ENCODE measurements at regions not wholly inside any gene's neighbourhood (a gene's known extent, or its start where the extent isn't known, plus 50 kb on each side); places are given as distances from the start of the nearest gene placed in this dataset.

GRCh38 chr3:18812316-18812715, 336.0 kb upstream of the KCNH8 start:
- no CpG with 5 or more reads among the region's 3 CpGs for WGBS, 2 experiments (ENCODE audit: extremely low coverage in 2 of 2, insufficient read length in 1 of 2)
- no peak overlapping the region for H3K9ac ChIP-seq (ENCODE audit: low read depth, low read length)
- dilution Hi-C loops (cut with HindIII; ENCODE audit: low sequenced_read_pairs, unreplicated experiment) = no loop called here
- no TSS peak for BruUV-seq (replicated peaks)
- H2BK20ac ChIP-seq (ENCODE audit: low read depth, low read length) = no peak overlapping the region
- H3K56ac ChIP-seq (ENCODE audit: extremely low read depth, insufficient read depth, low read length) = no peak overlapping the region
- H4K8ac ChIP-seq (ENCODE audit: low read depth in 2 of 2, low read length in 2 of 2) = no peak overlapping the region
- H3K4ac ChIP-seq (ENCODE audit: low read depth, low read length) = no peak overlapping the region
- ChIA-PET CTCF (no interaction called here), POLR2A (ENCODE audit: unreplicated experiment) (no interaction called here)
- no peak for DNase-seq
- H3K23ac ChIP-seq (ENCODE audit: low read depth, low read length) = no peak overlapping the region
- no peaks in the 10 kb centered on the region for H3K36me3 ChIP-seq (ENCODE audit: control insufficient read depth, insufficient read depth, low read length)
- no peak overlapping the region for H2BK15ac ChIP-seq (ENCODE audit: low read depth, low read length)
- H2BK5ac ChIP-seq (ENCODE audit: low read depth, low read length, poor library complexity, severe bottlenecking) = no peak overlapping the region
- H3K18ac ChIP-seq (ENCODE audit: low read depth, low read length) = no peak overlapping the region
- no peak for TF ChIP-seq MXI1 (IDR thresholded peaks at IDR 0.05; ENCODE audit: borderline replicate concordance, low read depth, low read length)
- TF ChIP-seq POLR2A (IDR thresholded peaks at IDR 0.05; ENCODE audit: low read depth, low read length) = no peak
- no peak for TF ChIP-seq USF2 (IDR thresholded peaks at IDR 0.05; ENCODE audit: low read depth, low read length)
- TF ChIP-seq CEBPB (IDR thresholded peaks at IDR 0.05; ENCODE audit: low read depth, low read length) = no peak
- no peak for TF ChIP-seq FOS (IDR thresholded peaks at IDR 0.05; ENCODE audit: low read depth, low read length)
- TF ChIP-seq MAZ (IDR thresholded peaks at IDR 0.05; ENCODE audit: borderline replicate concordance, low read depth, low read length) = no peak
- TF ChIP-seq RFX5 (IDR thresholded peaks at IDR 0.05; ENCODE audit: low read depth, low read length) = no peak
- no peak overlapping the region for H4K5ac ChIP-seq (ENCODE audit: low read depth, low read length)
- H3K9me1 ChIP-seq (ENCODE audit: insufficient read depth, low read length) = no peaks in the 10 kb centered on the region
- H3K27me3 ChIP-seq (ENCODE audit: control insufficient read depth, insufficient read depth, low read length) = no peaks in the 10 kb centered on the region
- peaks cover 7% of the 10 kb centered on the region for H3K9me3 ChIP-seq (ENCODE audit: control insufficient read depth, insufficient read depth, low read length)
- no peak overlapping the region for H3K14ac ChIP-seq (replicated peaks; ENCODE audit: low read depth, low read length)
- no peak overlapping the region for H3K27ac ChIP-seq (ENCODE audit: insufficient read depth, low read length)
- in situ Hi-C loops (cut with MboI; ENCODE audit: low sequenced_read_pairs) = no loop called here
- no peak overlapping the region for H2AFZ ChIP-seq (replicated peaks; ENCODE audit: low read length, poor library complexity)
- H4K91ac ChIP-seq (ENCODE audit: insufficient read depth, low read depth, low read length) = no peak overlapping the region
- intact Hi-C loops (cut with micrococcal nuclease) = no loop called here
- H3K79me1 ChIP-seq (ENCODE audit: low read depth in 1 of 2, low read length in 2 of 2) = no peaks in the 10 kb centered on the region
- no peak for ATAC-seq (ENCODE audit: low read depth)
- H3K4me3 ChIP-seq (ENCODE audit: insufficient read depth, low read depth, low read length) = no peak overlapping the region
- no peak overlapping the region for H2BK120ac ChIP-seq (ENCODE audit: low read depth, low read length)
- H2AK5ac ChIP-seq (ENCODE audit: low read depth, low read length) = no peak overlapping the region
- no peak overlapping the region for H3K4me2 ChIP-seq (ENCODE audit: low read depth, low read length)
- no peaks in the 10 kb centered on the region for H3K4me1 ChIP-seq (ENCODE audit: control insufficient read depth, insufficient read depth, low read length)
- no peaks in the 10 kb centered on the region for H4K20me1 ChIP-seq (ENCODE audit: insufficient read depth, low read length)
- H2AK9ac ChIP-seq (replicated peaks; ENCODE audit: low read depth, low read length, poor library complexity) = no peak overlapping the region
